Activated CD4-positive, alpha-beta T cell treated with anti-CD3 and anti-CD28 coated beads, Interleukin-2, Interleukin-4, amounts not matched to agents 100 ng/mL and 50 ng/mL, durations not matched to agents 16 hours and 8 hours (primary cell): ENCODE measurements at regions not wholly inside any gene's neighbourhood (a gene's known extent, or its start where the extent isn't known, plus 50 kb on each side); places are given as distances from the start of the nearest gene placed in this dataset.

Experiments
- DNase-seq: peaks from one replicate; pipeline ENCODE4 v3.0.0-alpha.2; 2020; ENCODE audit warnings: low spot score

- DNase-seq = no peak
Observed at GRCh38 chr1:98421085-98421435, 240.5 kb upstream of the SNX7 start.

DNA sequence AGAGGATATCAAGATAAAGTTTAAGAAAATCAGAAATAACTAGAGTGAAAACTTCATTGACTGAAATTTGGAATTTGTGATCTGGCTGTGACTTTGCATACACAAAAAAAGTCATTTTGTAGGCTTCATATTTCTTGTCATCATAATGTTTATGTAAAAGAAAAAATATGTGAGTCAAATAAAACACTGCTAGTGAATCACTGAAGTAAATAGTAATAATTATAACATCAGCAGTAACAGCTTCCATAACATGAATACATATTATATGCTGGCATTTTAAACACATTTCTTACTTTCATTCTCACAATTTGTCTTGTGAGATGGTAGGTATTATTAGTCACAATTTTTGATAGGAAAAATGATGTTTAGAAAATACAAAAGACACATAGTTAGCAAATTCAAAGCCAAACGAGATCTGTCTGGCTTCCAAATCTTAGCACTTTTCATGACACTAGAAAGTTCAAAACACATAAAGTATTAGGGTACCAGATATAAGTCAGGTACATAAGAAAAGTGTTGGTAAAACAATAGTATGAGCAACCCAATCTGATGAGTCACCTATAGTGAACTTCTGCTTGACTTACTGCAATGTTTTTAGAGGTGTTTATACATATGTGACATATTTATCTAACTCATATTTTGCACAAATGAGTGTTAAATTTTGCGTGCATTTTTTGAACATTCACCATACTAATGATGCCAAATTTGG is 241.0 kb upstream of the SNX7 start:
- no peak for DNase-seq

DNA sequence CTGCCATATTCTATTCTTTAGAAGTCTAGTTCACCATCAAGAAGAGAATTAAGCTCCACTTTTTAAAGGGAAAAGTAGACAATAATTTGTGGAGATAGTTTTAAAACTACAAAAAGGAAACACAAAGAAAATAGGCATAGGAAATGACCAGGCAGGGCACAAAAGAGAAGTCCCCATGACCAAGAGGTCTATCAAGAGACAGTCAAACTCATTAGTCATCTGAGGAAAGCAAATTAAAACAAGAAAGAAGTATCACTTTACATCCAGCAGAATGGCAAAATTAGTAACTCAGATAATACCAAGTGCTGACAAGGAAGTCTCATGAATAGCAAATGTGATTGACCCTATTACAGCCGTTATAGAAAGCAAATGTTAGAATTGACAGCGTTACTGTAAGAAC is 243.7 kb upstream of the SNX7 start:
- DNase-seq = no peak

DNA sequence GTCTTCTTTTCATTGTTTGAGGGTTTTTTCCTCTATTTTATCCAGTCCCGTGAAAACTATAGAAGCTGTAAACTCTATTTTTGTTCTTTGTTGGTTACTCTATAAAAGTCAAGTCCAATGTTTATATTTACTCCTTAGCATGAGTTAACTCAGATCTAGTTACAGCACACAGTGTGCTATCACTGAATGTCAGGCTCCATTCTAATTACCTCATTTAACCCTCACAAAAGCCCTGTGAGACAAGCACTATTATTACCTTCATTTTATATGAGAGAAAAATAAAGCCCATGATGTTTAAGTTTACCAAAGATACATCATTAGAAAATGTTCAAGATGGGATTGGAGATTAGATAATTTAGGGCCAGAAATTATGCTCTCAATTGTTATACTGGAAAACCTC is 251.4 kb upstream of the SNX7 start:
- no peak for DNase-seq

DNA sequence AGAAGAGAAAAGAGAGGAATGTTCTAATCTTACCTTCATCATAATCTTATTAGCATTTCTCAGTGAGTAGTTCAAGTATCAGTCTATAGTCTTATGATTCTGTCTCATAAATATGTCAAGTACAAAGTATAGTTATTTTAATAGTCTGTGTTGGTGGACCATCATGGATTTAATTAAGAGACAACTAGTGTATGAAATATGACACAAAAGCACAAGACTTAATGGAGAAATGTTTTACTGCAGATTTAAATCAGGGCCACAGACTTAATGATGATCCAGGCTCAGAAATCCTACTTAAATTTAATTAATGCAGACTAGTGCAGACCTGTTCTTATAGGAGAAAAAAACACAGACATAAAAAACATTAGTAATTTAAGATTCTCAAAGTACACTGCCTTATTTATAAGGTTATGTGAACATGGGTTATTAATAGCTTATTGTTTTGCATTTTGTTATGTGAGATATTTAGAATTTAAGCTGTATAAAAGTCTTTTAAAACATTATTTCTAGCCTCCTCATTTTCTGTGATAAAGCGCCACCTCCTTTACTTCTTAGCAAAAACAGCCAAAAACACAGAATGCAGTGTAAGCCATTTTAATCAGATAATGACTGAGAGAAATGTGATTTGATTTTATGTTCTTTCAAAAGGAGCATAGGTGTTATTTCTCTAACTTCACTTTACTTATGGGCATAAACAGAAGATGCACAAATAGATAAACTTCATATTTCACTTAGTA is 255.0 kb upstream of the SNX7 start:
- no peak for DNase-seq

DNA sequence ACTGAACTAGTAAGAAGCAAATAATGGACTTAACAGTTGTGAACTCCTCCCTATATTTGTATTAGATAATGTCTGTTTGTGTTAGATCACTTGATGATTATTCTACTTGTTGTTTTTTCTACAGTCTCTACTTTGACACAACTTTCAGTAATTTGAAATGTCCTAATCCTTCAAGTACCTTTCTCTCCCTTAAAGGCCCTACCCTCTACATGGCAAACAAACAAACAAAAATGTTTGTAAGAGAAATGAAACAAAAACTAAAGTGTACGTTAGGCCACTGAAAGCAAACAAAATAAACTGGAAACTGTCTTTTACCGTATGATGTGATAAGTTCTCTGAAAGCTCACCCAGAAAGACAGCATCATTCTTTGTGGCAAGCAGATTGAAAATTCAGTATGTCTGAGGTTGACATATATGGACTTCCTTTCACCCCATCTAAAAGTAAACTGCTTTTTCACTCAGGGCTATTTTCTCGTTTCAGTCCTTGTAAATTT is 255.9 kb upstream of the SNX7 start:
- DNase-seq = peak; percentile 47

GRCh38 chr1:98404866-98405265 is 256.7 kb upstream of the SNX7 start:
- DNase-seq = no peak

GRCh38 chr1:98403963-98404480 is 257.5 kb upstream of the SNX7 start:
- no peak for DNase-seq

- no peak for DNase-seq
Observed at GRCh38 chr1:98402860-98403259, 258.7 kb upstream of the SNX7 start.

- no peak for DNase-seq
Observed at GRCh38 chr1:98400446-98400845, 261.1 kb upstream of the SNX7 start.

DNA sequence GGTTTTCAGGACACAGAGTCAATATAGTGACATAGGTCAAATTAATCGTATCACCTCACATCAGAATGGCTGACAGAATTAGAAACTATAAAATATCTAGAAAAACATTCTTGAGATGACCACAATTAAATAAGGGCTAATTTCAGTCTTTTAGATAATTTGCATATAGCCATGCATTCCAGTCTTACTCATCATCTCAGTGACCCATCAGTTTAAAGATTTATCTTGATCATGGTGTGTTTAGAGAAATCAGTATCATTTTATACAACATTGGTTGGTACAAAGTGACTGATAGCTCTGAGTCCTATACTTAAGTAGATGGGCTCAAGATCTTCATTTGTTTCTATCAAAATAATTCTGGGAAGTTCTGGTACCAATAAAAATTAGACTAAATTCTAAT is 262.3 kb upstream of the SNX7 start:
- no peak for DNase-seq

DNA sequence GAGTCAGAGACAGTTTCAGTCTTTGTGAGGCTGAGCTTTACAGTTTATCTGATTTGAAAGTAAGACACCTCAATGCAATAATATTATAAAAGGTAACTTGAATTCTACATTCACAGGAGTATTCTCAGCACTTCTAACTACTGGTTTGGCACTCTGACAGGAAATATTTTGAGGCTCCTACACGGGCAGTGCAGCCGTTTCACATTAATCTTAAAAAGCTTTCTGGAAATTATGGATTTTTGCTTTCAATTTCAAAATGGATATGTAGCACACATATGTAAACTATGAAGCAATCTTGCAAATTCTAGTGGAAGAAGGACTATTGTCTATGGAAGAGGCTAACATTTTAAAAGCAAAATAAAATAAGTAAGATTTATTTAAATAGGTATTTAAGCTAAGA is 262.9 kb upstream of the SNX7 start:
- no peak for DNase-seq

DNA sequence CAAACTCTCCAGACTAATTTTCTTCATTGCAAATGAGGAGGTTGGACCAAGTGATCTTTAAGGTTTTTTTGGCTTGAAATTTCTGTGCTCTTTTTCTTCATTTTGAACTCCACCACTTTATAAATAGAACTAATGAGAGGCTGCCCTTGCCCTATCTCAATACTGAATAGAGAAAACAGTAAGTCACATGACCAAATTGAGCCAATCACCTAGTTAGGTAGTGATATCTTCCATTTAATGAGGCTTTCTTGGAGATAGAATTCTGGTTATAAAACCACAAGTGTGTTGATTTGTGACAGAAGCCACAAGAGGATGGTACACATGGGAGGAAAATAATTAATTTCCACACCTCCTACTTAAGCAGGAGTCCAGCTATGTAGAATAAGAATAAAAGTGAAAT is 263.4 kb upstream of the SNX7 start:
- DNase-seq = no peak

DNA sequence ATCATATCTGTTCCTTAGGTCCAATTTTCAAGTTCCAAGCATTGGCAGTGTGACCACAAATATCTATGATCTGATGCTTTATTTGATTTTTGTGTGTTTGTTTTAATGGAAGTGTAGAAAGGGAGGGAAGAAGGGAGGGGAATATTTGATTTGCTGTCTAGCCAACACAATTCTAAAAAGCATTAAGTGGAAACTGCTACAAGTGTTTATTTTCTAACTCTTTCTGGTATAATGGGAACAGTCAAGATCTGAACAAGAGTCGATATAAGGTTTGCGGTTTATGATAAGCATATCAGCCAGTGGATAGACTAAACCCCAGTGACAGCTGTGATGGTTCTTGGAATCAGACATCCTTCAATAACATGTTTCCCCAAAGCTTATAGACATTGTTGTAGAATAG is 267.8 kb upstream of the SNX7 start:
- DNase-seq = no peak

DNA sequence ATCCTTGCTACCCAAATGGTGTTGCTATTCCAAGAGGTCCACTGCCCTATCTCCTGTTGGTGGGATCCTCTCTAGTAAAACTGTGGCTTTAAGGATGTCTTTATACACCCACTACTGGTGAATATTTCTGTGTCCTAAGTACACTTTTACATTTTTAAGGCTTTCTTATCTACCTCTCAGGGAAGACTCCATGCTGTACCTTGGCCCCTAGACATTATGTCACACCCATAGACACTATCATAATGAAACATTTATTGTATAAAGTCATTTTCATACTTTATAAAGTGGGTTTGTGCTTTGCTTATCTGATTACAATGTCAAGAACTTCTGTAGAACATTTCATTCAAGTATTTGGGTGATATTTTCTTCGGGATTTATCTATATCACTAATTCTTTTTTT is 270.3 kb upstream of the SNX7 start:
- DNase-seq = no peak

DNA sequence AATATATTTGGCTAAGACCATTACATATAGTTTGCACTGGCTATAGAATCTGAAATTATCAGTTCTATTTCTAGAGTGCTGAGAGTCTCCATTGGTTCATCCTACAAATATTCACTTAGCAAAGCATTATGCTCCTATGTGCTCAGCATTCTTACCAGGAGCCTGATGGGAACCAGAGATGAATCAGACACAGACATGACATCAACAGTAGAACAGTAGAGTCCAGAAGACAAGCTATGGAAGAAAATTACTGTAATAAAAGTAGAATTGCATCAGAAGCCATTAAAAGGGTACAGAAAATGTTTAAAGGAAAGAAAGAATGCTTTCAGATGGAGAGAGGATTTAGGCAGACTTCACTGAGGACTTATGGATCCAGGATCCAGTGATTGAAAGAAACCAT is 271.7 kb upstream of the SNX7 start:
- no peak for DNase-seq

DNA sequence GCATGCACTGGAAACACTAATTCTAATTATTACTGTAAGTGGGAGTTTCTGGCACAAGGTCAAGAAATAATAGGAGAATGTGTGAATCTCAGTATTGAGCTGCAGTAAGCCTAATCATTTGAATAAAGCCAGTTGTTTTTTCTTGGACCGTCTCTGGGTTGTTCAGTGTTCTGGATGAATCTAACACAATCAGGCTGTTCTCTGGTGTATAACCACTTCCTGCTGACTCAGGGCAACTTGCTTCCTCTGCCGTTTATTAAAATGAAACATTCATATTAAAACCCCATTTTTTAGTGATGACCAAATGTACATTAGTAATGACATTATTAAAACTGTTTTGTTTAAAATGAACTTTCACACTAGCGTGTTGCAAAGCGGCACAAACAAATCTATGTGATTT is 273.1 kb upstream of the SNX7 start:
- DNase-seq = peak; percentile 72

- DNase-seq = no peak
Observed at GRCh38 chr1:98387701-98388100, 273.8 kb upstream of the SNX7 start.

GRCh38 chr1:98386675-98387440 is 274.7 kb upstream of the SNX7 start:
- no peak for DNase-seq

DNA sequence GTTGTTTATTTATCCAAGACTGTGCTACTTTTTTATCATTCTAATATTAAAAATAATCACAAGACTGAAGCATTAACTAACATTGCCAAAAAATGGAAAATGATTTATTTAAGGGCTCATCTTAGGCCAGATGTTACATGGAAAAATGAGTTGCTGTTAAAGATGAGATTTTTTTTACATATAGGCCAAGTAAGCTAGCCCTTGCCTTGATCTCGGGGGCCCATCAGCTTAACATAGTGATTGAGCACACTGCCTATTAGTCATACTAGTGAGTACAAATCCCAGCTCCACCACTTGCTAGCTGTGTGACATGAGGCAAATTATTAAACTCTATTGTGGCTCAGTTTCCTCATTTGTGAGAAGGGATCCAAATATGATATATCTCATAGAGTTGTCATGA is 275.9 kb upstream of the SNX7 start:
- no peak for DNase-seq

- DNase-seq = no peak
Observed at GRCh38 chr1:98384461-98385141, 276.9 kb upstream of the SNX7 start.
